ENCODE measurements at regions not wholly inside any gene's neighbourhood (a gene's known extent, or its start where the extent isn't known, plus 50 kb on each side); places are given as distances from the start of the nearest gene placed in this dataset.
A peak's percentile ranks its signal among the peaks of the same experiment; 100 is the strongest.

GRCh38 chrX:82218361-82218760 is 1016.5 kb downstream of the SH3BGRL start:
- H3K9ac ChIP-seq, result no peak overlapping the region
- no peaks in the 10 kb centered on the region for H3K27me3 ChIP-seq (ENCODE audit: insufficient read depth)
- no peak overlapping the region for H2AFZ ChIP-seq (ENCODE audit: low read depth)
- H3K4me3 ChIP-seq (ENCODE audit: low read depth in 2 of 2, low read length in 1 of 2), result no peak overlapping the region; a peak in 1 of 4 replicates
- H3K36me3 ChIP-seq (replicated peaks in 1 of 2; ENCODE audit: control insufficient read depth in 1 of 2, insufficient read depth in 2 of 2, low read length in 1 of 2), result no peaks in the 10 kb centered on the region
- no peaks in the 10 kb centered on the region for H3F3A ChIP-seq (replicated peaks; ENCODE audit: insufficient read depth)
- CTCF ChIA-PET, result interaction anchor here (0.8 to 2.3 kb wide), 7 partner anchors 8 to 458 kb away, joined by 4 to 10 read pairs (median 5); no protein-coding TSS in a partner anchor
- no peaks in the 10 kb centered on the region for H4K20me1 ChIP-seq (ENCODE audit: insufficient read depth)
- H3K4me2 ChIP-seq, result no peak overlapping the region
- no peaks in the 10 kb centered on the region for H3K9me3 ChIP-seq
- no peaks in the 10 kb centered on the region; the same call in 1 of the 2 replicates for H3K9me2 ChIP-seq
- DNase-seq, result peak; percentile 8
- no peak overlapping the region for H3K27ac ChIP-seq (ENCODE audit: low read depth in 2 of 2, low read length in 1 of 2)
- no peaks in the 10 kb centered on the region for H3K4me1 ChIP-seq (ENCODE audit: control insufficient read depth in 1 of 2, insufficient read depth in 2 of 2, low read depth in 1 of 2, low read length in 1 of 2)
- 0% methylated on average over 2 of the region's 2 CpGs for WGBS (ENCODE audit: low lambda C conversion rate)
- TF ChIP-seq RAD21 (IDR thresholded peaks at IDR 0.05; ENCODE audit: low read length), result peak; percentile 53
- TF ChIP-seq USF2 (IDR thresholded peaks at IDR 0.05; ENCODE audit: borderline replicate concordance, low read depth, low read length), result no peak
- peak; percentile 61 for TF ChIP-seq CTCF (IDR thresholded peaks at IDR 0.05)
- no peak for TF ChIP-seq ELF1 (IDR thresholded peaks at IDR 0.05)
- no peak for TF ChIP-seq GATA2 (CRISPR knock-in tag; IDR thresholded peaks at IDR 0.05)
- TF ChIP-seq REST (IDR thresholded peaks at IDR 0.05; ENCODE audit: low read depth, low read length), result no peak
- TF ChIP-seq SMC3 (IDR thresholded peaks at IDR 0.05; ENCODE audit: low read depth, low read length), result no peak
- TF ChIP-seq USF1 (IDR thresholded peaks at IDR 0.05; ENCODE audit: borderline replicate concordance, low read depth), result peak; percentile 29; the same call in 1 of the 2 replicates
- H3K79me2 ChIP-seq (ENCODE audit: insufficient read depth), result no peaks in the 10 kb centered on the region
- POLR2A ChIA-PET, result no interaction called here

- H3K4me3 ChIP-seq (ENCODE audit: low read depth in 2 of 2, low read length in 1 of 2), result no peak overlapping the region
- no peaks in the 10 kb centered on the region for H3K27me3 ChIP-seq (ENCODE audit: insufficient read depth)
- H3K9me3 ChIP-seq, result peaks cover under 1% of the 10 kb centered on the region; the same call in 1 of the 2 replicates
- no peaks in the 10 kb centered on the region for H3F3A ChIP-seq (replicated peaks; ENCODE audit: insufficient read depth)
- H3K36me3 ChIP-seq (replicated peaks in 1 of 2; ENCODE audit: control insufficient read depth in 1 of 2, insufficient read depth in 2 of 2, low read length in 1 of 2), result no peaks in the 10 kb centered on the region
- POLR2A ChIA-PET, result no interaction called here
- H2AFZ ChIP-seq (ENCODE audit: low read depth), result no peak overlapping the region
- no peaks in the 10 kb centered on the region; the same call in none of the 2 replicates for H3K9me2 ChIP-seq
- no peaks in the 10 kb centered on the region for H3K79me2 ChIP-seq (ENCODE audit: insufficient read depth)
- no peaks in the 10 kb centered on the region for H3K4me1 ChIP-seq (ENCODE audit: control insufficient read depth in 1 of 2, insufficient read depth in 2 of 2, low read depth in 1 of 2, low read length in 1 of 2)
- no peak overlapping the region for H3K4me2 ChIP-seq
- CTCF ChIA-PET, result interaction anchor here (0.8 to 2.3 kb wide), 5 partner anchors 11 to 458 kb away, joined by 5 to 10 read pairs (median 7); no protein-coding TSS in a partner anchor
- no peak overlapping the region for H3K27ac ChIP-seq (ENCODE audit: low read depth in 2 of 2, low read length in 1 of 2)
- H4K20me1 ChIP-seq (ENCODE audit: insufficient read depth), result no peaks in the 10 kb centered on the region
- no peak overlapping the region for H3K9ac ChIP-seq
- DNase-seq, result no peak
- no peak for TF ChIP-seq MEF2A (IDR thresholded peaks at IDR 0.05; ENCODE audit: borderline replicate concordance, low read depth)
- no peak for TF ChIP-seq FOXJ3 (CRISPR knock-in tag; IDR thresholded peaks at IDR 0.05)
Measured at GRCh38 chrX:82219129-82219528, 1017.2 kb downstream of the SH3BGRL start.

All from SK-N-SH (cell line).